GM23338 (cell line): ENCODE measurements at regions not wholly inside any gene's neighbourhood (a gene's known extent, or its start where the extent isn't known, plus 50 kb on each side); places are given as distances from the start of the nearest gene placed in this dataset.

Experiments used
- ATAC-seq: fragments of 200-7000 bp; cut with Tn5 transposase; 3 replicates; pipeline ENCODE4 v1.9.1; 2020
- DNase-seq: peaks from one replicate; pipeline ENCODE4 v3.0.0-alpha.2; 2015; ENCODE audit warnings: low spot score
- H2AFZ ChIP-seq: fragments of 200-600 bp; sonication (generic); 2 replicates; pipeline ENCODE4 v1.8.0; 2016; ENCODE audit warnings: antibody characterized with exemption, mild to moderate bottlenecking, moderate library complexity
- H3F3A ChIP-seq: fragments of 200-600 bp; sonication (generic); replicated peaks from 2 replicates; pipeline ENCODE4 v1.8.0; 2017; ENCODE audit warnings: antibody characterized with exemption, mixed run types, low read depth
- H3K27ac ChIP-seq: fragments of 200-600 bp; sonication (generic); 2 replicates; pipeline ENCODE4 v1.6.1; 2016; ENCODE audit warnings: low read depth
- H3K27me3 ChIP-seq: fragments of 200-600 bp; sonication (generic); 2 replicates; pipeline ENCODE4 v1.8.0; 2016; ENCODE audit warnings: mild to moderate bottlenecking, mixed run types, moderate library complexity; ENCODE audit not compliant: insufficient read depth
- H3K36me3 ChIP-seq: fragments of 200-600 bp; sonication (generic); 2 replicates; pipeline ENCODE4 v1.8.0; 2016; ENCODE audit warnings: mild to moderate bottlenecking; ENCODE audit not compliant: insufficient read depth
- H3K4me1 ChIP-seq: fragments of 200-600 bp; sonication (generic); 2 replicates; pipeline ENCODE4 v1.8.0; 2016; ENCODE audit warnings: mild to moderate bottlenecking, moderate library complexity; ENCODE audit not compliant: insufficient read depth
- H3K4me2 ChIP-seq: fragments of 200-600 bp; sonication (generic); 2 replicates; pipeline ENCODE4 v1.7.1; 2017; ENCODE audit warnings: mixed run types
- H3K4me3 ChIP-seq: fragments of 200-600 bp; sonication (generic); 2 replicates; pipeline ENCODE4 v1.6.1; 2016; ENCODE audit warnings: mixed run types
- H3K79me2 ChIP-seq: fragments of 200-600 bp; sonication (generic); replicated peaks from 2 replicates; pipeline ENCODE4 v1.8.0; 2017; ENCODE audit warnings: mild to moderate bottlenecking; ENCODE audit not compliant: insufficient read depth
- H3K9me2 ChIP-seq: fragments of 200-600 bp; sonication (generic); 2 replicates; pipeline ENCODE4 v1.8.0; 2017; ENCODE audit not compliant: insufficient read depth
- H4K20me1 ChIP-seq: fragments of 200-600 bp; sonication (generic); replicated peaks from 2 replicates; pipeline ENCODE4 v1.8.0; 2017; ENCODE audit warnings: mild to moderate bottlenecking; ENCODE audit not compliant: insufficient read depth
- H3K27ac Mint-ChIP-seq: 2 replicates; pipeline ENCODE4 v1.8.0; 2020; ENCODE audit warnings: inconsistent platforms, mild to moderate bottlenecking, moderate library complexity, mixed read lengths
- H3K27me3 Mint-ChIP-seq: 3 replicates; pipeline ENCODE4 v1.8.0; 2022; ENCODE audit warnings: low read depth, mild to moderate bottlenecking, moderate library complexity, mixed read lengths, inconsistent platforms; ENCODE audit not compliant: insufficient read depth, poor library complexity
- H3K36me3 Mint-ChIP-seq: 3 replicates; pipeline ENCODE4 v1.8.0; 2021; ENCODE audit warnings: low read depth, mild to moderate bottlenecking, inconsistent platforms, moderate library complexity, mixed read lengths
- H3K4me1 Mint-ChIP-seq: 3 replicates; pipeline ENCODE4 v1.8.0; 2020; ENCODE audit warnings: mild to moderate bottlenecking, inconsistent platforms, mixed read lengths
- H3K4me3 Mint-ChIP-seq: 3 replicates; pipeline ENCODE4 v1.8.0; 2021; ENCODE audit warnings: moderate library complexity, mild to moderate bottlenecking, inconsistent platforms, mixed read lengths
- H3K9me3 Mint-ChIP-seq: 3 replicates; pipeline ENCODE4 v1.8.0; 2020; ENCODE audit warnings: moderate library complexity, mild to moderate bottlenecking, inconsistent platforms, mixed read lengths
- CTCF ChIP-seq, 2 experiments: fragments of 200-600 bp in 1 of 2; sonication (generic) in 1 of 2; conservative IDR thresholded peaks; 2 replicates each; pipeline versions ENCODE4 v1.5.1 to v1.6.1; 2016 to 2017; ENCODE audit warnings: antibody characterized with exemption in 2 of 2, low read depth in 2 of 2, mild to moderate bottlenecking in 2 of 2, moderate library complexity in 1 of 2
- EZH2 ChIP-seq: fragments of 200-600 bp; sonication (generic); IDR thresholded peaks from one replicate; pipeline ENCODE4 v1.8.0; 2017; ENCODE audit warnings: antibody characterized with exemption, mild to moderate bottlenecking, low read depth; ENCODE audit not compliant: unreplicated experiment
- EZH2phosphoT487 ChIP-seq: fragments of 200-600 bp; sonication (generic); IDR thresholded peaks from one replicate; pipeline ENCODE4 v1.8.1; 2018; ENCODE audit warnings: antibody characterized with exemption; ENCODE audit not compliant: unreplicated experiment
- ZNF114 ChIP-seq: fragments of 250-450 bp; sonication (Bioruptor Pico); IDR thresholded peaks from 2 replicates; pipeline ENCODE4 v1.5.0; 2020; ENCODE audit warnings: mild to moderate bottlenecking, moderate library complexity
- TF ChIP-seq, protein P1 (sequence below): fragments of 250-450 bp; sonication (Bioruptor Pico); IDR thresholded peaks from 2 replicates; pipeline ENCODE4 v1.5.0; 2020; ENCODE audit warnings: mild to moderate bottlenecking, moderate library complexity

GRCh38 chrX:22365460-22365859 is 92.7 kb downstream of the CBLL2 start (continued):
- TF ChIP-seq, protein P1, sequence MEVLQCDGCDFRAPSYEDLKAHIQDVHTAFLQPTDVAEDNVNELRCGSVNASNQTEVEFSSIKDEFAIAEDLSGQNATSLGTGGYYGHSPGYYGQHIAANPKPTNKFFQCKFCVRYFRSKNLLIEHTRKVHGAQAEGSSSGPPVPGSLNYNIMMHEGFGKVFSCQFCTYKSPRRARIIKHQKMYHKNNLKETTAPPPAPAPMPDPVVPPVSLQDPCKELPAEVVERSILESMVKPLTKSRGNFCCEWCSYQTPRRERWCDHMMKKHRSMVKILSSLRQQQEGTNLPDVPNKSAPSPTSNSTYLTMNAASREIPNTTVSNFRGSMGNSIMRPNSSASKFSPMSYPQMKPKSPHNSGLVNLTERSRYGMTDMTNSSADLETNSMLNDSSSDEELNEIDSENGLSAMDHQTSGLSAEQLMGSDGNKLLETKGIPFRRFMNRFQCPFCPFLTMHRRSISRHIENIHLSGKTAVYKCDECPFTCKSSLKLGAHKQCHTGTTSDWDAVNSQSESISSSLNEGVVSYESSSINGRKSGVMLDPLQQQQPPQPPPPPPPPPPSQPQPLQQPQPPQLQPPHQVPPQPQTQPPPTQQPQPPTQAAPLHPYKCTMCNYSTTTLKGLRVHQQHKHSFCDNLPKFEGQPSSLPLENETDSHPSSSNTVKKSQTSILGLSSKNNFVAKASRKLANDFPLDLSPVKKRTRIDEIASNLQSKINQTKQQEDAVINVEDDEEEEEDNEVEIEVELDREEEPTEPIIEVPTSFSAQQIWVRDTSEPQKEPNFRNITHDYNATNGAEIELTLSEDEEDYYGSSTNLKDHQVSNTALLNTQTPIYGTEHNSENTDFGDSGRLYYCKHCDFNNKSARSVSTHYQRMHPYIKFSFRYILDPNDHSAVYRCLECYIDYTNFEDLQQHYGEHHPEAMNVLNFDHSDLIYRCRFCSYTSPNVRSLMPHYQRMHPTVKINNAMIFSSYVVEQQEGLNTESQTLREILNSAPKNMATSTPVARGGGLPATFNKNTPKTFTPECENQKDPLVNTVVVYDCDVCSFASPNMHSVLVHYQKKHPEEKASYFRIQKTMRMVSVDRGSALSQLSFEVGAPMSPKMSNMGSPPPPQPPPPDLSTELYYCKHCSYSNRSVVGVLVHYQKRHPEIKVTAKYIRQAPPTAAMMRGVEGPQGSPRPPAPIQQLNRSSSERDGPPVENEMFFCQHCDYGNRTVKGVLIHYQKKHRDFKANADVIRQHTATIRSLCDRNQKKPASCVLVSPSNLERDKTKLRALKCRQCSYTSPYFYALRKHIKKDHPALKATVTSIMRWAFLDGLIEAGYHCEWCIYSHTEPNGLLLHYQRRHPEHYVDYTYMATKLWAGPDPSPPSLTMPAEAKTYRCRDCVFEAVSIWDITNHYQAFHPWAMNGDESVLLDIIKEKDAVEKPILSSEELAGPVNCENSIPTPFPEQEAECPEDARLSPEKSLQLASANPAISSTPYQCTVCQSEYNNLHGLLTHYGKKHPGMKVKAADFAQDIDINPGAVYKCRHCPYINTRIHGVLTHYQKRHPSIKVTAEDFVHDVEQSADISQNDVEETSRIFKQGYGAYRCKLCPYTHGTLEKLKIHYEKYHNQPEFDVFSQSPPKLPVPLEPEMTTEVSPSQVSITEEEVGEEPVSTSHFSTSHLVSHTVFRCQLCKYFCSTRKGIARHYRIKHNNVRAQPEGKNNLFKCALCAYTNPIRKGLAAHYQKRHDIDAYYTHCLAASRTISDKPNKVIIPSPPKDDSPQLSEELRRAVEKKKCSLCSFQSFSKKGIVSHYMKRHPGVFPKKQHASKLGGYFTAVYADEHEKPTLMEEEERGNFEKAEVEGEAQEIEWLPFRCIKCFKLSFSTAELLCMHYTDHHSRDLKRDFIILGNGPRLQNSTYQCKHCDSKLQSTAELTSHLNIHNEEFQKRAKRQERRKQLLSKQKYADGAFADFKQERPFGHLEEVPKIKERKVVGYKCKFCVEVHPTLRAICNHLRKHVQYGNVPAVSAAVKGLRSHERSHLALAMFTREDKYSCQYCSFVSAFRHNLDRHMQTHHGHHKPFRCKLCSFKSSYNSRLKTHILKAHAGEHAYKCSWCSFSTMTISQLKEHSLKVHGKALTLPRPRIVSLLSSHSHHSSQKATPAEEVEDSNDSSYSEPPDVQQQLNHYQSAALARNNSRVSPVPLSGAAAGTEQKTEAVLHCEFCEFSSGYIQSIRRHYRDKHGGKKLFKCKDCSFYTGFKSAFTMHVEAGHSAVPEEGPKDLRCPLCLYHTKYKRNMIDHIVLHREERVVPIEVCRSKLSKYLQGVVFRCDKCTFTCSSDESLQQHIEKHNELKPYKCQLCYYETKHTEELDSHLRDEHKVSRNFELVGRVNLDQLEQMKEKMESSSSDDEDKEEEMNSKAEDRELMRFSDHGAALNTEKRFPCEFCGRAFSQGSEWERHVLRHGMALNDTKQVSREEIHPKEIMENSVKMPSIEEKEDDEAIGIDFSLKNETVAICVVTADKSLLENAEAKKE = no peak

- no peaks in the 10 kb centered on the region for H3K9me3 Mint-ChIP-seq
- H3K27me3 ChIP-seq = no peaks in the 10 kb centered on the region
- no peaks in the 10 kb centered on the region for H3K36me3 ChIP-seq
- H3K4me1 Mint-ChIP-seq = no peaks in the 10 kb centered on the region
- ATAC-seq = no peak
- H3K9me2 ChIP-seq = no peaks in the 10 kb centered on the region
- no peak overlapping the region for H3K4me3 Mint-ChIP-seq
- H2AFZ ChIP-seq = no peak overlapping the region
- H4K20me1 ChIP-seq = no peaks in the 10 kb centered on the region
- H3K4me2 ChIP-seq = no peak overlapping the region
- H3F3A ChIP-seq = no peaks in the 10 kb centered on the region
- no peaks in the 10 kb centered on the region for H3K79me2 ChIP-seq
- peaks cover 3% of the 10 kb centered on the region for H3K27me3 Mint-ChIP-seq
- TF ChIP-seq ZNF114 (CRISPR knock-in tag) (no peak), EZH2 (no peak), CTCF (conservative IDR thresholded peaks at IDR 0.05; ENCODE audit: low read depth in 2 of 2) (no peak), EZH2phosphoT487 (no peak)
- no peak overlapping the region for H3K4me3 ChIP-seq
- DNase-seq = no peak
- H3K27ac Mint-ChIP-seq = no peak overlapping the region
- H3K27ac ChIP-seq = no peak overlapping the region
- H3K4me1 ChIP-seq = no peaks in the 10 kb centered on the region
- no peaks in the 10 kb centered on the region for H3K36me3 Mint-ChIP-seq
Measured at GRCh38 chrX:22366166-22366702, 93.5 kb downstream of the CBLL2 start.
